HG03432 (cell line): ENCODE measurements at regions not wholly inside any gene's neighbourhood (a gene's known extent, or its start where the extent isn't known, plus 50 kb on each side); places are given as distances from the start of the nearest gene placed in this dataset.
A peak's percentile ranks its signal among the peaks of the same experiment; 100 is the strongest.
"Not testable (repeated sequence)": the region's sequence is repeated elsewhere in the genome, so short reads cannot be mapped to it uniquely, and the experiment has no call there.

Experiments
- ATAC-seq: cut with Tn5 transposase; IDR thresholded peaks from one replicate; pipeline ENCODE4 v1.9.1; 2021; ENCODE audit warnings: mild to moderate bottlenecking, moderate library complexity; ENCODE audit not compliant: unreplicated experiment

DNA sequence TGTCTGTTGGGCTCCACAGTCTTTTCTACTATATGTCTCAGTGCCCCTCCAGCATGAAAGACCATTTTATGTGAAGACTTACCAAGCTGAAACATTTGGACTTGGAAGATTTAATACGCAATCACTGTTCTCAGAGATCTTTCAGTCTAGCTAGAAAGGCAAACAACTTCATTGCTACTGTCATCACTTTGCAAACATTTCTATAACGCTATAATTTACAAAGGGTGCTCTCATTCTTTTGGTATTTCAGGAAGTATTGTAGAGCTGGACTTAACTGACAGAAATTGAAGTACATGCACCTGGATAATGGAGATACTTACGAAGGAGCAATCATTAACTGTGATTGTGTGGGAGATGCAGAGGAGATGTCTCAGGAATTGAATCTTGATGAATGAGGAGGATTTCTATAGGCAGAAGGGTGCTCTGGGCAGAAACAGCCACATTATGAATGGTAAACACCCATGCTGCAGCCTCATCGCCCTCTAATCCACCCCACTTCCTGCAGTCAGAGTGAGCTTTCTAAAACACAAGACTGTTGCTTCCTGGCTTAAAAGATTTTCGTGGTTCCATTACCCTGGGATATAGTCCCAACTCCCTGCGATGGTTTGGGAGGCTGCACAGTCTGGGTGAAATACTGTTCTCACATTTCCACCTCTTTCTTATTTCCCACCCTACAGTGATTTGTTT, 75.1 kb upstream of the GNG12 start:
- no peak for ATAC-seq

DNA sequence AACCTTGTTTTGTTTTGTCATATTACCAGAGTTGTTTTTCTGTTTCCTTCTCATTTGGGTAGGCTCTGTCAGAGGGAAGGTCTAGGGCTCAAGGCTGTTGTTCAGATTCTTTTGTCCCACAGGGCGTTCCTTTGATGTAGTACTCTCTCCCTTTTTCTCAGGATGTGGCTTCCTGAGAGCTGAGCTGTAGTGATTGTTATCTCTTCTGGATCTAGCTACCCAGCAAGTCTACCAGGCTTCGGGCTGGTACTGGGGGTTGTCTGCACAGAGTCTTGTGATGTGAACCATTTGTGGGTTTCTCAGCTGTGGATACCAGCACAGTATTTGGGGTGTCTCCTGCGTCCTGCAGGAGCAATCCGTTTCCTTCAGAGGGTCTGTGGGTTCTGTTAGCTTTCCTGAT, 74.2 kb upstream of the GNG12 start:
- ATAC-seq = not testable (repeated sequence)

DNA sequence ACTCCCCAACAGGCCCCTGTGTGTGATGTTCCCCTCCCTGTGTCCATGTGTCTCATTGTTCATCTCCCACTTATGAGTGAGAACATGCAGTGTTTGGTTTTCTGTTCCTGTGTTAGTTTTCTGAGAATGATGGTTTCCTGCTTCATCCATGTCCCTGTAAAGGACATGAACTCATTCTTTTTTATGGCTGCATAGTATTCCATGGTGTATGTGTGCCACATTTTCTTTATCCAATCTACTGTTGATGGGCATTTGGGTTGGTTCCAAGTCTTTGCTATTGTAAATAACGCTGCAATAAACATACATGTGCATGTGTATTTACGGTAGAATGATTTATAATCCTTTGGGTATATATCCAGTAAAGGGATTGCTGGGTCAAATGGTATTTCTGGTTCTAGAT, 72.7 kb upstream of the GNG12 start:
- ATAC-seq = not testable (repeated sequence)

DNA sequence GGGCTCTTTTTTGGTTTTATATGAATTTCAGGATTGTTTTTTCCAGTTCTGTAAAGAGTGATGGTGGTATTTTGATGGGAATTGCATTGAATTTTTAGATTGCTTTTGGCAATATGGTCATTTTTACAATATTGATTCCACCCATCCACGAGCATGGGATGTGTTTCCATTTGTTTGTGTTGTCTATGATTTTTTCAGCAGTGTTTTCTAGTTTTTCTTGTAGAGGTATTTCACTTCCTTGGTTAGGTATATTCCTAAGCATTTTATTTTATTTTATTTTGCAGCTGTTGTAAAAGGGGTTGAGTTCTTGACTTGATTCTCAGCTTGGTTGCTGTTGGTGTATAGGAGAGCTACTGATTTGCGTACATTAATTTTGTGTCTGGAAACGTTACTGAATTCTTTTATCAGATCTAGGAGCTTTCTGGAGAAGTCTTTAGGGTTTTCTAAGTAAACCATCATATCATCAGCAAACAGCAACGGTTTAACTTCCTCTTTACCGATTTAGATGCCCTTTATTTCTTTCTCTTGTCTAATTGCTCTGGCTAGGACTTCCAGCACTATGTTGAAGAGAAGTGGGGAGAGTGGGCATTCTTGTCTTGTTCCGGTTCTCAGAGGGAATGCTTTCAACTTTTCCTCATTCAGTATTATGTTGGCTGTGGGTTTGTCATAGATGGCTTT, 69.4 kb upstream of the GNG12 start:
- not testable (repeated sequence) for ATAC-seq

DNA sequence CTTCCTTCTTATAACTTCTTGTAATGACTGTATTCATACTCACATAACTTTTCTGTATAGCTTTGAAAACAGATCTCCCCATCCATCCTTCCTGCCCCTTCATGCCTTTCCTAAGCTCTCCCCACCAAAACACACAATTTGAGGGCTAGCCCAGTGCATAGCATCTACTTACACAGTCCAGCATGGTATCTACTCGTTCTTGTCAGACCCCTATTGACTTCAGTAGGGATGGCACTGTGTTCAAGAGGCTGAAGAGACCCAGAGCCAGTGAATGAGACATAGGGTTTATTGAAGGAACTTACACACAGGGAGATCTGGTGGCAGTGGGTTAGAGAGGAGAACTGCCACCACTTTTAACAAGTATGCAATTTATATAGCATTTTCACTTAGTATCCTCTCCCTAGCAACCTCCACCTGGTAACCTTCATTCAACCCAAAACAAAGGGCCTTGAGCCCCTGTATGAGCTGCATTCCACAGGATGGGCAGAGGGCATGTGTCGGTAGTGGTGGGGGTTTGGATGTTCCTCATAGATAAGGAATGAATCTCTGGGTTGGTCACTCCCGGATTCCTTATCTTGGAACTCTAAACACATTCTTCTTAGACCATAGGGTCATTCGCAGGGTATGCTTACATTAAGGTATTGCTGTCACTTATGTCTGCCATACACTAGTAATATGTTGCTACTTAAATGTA, 64.9 kb upstream of the GNG12 start:
- no peak for ATAC-seq

DNA sequence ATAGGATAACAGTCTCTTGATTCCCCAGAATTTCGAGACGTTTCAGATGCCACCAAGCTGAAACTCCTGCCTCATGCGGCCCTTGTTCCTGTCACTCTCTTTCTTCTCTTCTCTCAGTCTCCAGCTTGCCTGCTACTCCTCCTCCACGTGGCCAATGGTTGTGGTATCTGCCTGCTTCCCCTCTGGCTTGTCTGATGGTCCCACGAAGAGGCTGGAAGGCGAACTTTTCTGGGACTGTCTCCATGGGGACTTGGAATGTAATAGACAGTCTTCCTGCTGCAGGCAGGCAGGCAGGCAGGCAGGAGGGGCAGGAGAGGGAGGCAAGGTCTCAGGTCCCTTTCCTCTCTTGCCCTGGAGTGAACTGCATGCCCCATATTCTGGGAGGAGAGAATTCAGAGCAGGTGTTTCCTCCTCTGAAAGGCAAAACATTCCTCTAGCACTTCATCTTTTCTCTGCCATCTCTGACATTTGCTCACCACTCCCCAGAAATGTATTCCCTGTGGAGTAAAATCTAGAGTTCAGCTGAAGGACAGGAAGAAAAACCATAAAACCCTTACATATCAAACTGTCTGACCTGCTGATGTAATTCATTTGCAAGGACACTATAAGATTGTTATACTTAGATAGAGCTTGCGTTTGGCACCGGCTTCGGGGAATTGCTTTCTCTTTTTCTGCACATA, 64.1 kb upstream of the GNG12 start:
- ATAC-seq = peak; percentile 53

DNA sequence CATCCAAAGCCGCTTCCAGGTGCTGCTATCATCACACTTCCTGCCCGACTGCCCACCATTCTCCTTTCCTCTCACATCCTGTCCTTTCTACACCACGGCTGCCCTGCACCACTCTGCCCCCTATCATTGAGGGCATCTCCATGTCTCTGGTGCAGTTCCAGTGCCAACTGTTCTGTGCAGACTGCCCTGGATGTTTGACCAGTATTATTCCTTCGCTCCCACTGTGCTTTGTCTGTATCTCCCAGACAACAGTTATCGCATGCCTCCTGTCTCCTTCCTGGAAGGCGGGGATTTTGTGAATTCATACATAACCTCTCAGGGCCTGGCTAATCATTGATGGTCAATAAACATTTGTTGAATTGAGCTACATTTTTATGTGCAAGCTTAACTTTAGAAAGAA, 63.6 kb upstream of the GNG12 start:
- ATAC-seq = peak; percentile 16

DNA sequence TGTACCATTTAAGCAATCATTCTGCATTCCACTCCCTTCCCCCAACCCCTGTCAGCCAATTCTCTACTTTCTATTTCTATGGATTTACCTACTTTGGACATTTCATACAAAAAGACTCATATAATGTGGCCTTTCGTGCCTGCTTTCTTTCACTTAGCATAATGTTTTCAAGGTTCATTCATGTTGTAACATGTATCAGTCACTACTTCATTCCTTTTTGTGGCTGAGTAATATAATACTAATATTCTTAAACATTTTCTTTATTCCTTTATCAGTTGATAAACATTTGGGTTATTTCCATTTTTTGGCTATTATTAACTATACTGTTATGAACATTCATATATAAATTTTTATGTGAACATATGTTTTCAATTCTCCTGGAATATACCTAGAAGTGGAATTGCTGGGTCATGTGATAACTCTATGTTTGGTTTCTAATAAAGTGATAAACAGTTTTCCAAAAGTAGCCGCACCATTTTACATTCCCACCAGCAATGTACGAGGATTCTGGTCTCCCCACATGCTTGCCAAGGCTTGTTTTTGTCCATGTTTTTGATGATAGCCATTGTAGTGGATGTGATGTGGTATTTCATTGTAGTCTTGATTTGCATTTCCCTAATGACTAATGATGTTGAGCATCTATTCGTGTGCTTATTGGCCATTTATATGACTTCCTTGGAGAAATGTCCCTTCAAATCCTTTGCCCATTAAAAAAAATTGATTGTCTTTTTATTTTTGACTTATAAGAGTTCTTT, 61.9 kb upstream of the GNG12 start:
- ATAC-seq = no peak

DNA sequence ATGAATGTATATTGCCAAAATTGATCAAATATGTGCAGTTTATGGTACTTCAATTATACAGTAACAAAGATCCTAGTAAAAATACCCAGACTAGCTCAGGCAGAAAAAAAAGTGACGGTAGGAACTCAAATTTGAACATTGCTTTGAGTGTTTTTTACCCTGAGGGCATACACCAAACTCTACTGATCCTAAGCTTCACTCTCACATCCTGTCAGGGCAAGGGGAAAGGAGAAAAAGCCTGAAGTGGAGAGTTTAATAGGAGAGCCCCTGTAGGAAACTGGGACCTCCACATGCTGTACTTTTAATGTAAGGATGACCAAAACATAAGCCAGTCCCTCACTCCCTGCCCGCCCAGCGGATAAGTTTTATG, 59.8 kb upstream of the GNG12 start:
- ATAC-seq = no peak

DNA sequence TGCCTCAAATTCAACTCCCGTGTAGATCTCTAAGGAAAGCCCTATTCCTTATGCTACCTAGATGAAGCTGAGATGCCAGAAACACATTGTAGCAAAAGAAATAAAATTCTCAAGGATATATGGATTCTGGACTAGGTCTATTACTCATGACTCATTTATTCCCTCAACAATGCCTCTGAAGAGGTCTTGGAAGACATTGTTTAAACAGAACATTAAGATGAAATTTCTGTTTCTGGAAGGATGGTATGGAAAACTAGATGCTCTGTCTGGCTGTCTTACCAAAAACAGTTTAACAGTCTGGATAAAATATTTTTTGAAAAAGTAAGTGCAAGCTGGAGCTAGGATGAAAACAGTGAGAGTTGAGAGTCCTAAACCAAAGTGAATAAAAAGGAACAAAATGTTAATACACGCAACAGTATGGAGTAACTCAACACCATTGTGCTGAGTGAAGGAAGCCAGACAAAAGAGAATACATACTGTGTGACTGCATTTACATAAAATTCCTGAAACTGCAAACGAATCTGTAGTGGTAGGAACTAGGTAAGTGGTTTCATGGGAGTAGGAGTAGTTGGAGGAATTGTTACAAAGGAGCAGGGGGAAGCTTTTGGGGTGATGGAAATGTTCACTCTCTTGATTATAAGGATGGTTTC, 59.3 kb upstream of the GNG12 start:
- no peak for ATAC-seq

DNA sequence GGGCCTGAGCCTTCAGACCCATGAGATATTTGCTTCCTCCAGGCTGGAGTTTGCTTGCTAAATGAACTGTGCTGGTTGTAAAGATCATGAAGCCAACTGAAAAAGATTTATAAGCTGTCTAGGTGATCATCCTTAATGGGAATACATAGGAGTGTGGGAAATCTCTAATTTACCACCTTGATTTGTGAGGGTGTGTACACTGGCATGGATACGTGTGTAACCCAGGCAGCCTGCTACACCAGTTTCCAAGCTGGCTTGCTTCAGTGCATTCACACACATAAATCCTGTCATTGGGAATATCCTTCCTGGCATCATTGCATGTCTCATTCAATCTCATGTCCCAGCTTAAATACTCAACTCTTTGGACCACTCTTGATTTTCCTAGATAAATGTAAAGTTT, 57.6 kb upstream of the GNG12 start:
- ATAC-seq = no peak

DNA sequence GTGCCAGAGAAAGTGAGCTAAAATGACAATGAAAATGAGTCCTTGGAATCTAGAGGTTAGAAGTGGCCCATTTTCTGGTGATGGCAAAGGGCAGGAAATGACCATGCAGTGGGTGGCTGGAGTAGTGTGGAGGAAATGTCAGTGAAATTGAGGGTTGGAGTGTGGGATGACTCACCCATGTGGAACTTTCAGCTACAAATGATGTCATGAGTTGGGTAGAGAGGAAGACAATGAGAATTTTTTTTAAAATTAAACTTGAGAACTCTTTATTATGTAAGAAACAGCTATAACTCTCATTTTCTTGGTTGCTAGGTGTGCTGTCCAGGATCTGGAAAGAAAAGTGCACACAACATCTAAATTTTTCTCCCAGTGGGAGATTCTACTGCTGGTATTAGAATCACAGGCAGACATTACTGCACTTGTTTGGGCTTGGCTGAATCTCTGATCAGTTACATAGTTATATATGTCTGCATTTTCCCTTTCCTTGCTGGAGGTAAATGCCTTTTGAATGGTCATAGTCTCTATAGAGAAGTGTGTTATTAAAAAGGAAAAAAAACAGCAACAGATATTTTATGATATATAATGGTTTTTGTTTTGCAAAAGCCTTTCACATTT, 56.8 kb upstream of the GNG12 start:
- no peak for ATAC-seq

DNA sequence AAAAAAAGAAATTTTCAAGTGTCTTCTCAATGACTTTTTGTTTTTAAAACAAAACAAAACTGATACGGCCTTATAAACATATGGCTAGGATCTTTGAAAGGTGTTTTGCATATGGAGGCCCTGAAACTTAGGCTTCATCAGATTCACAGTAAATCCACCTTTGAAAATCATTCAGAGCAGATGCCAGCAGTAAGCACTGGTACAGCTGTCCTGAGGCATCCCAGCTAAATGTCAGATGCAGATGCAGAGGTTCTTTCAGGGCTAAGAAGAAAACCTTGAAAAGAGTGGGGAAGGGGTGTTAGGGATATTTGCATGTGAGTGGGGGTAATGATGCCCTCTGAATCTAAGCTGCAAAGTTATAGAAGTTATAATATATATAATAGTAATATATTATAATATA, 56.2 kb upstream of the GNG12 start:
- ATAC-seq = no peak

DNA sequence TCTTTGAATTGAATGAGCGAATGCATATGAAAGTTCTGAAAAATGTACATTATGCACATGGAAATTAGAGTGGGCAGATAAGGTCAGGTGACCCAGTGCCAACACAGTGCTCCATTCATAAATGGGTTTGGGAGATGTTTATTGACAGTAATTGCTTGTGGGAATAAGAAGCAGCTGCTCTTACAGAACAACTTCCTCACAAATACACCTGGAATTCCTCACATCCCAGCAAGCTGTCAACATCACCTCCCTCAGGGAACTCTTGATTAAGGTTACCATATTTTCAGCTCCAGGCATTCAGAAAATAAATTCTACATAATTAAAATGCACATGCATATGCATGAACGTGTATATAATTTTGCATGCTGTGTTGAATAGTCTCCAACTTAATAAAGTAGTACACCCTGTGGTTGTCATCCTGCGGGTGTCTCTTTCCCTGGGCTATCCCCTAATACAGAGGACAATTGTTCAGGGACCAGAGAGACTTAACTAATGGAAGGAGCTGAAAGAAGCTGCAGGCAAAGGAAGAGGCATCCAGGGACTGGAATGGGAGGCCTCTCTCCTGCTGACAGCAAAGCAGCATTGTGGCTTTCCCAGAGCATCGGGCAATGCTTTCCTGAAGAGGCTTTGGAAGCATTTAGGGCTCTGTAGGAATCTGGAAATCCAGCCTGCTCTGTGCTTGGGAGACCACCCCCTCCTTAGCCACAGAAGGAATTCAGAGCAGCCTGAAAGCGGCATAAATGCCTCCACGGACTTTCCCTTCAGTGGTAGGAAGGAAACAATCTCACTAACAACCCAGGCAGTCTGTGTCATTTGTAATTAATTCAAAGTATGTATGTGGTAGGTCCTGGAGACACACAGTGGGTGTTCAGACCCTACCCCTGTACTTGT, 55.2 kb upstream of the GNG12 start:
- ATAC-seq = no peak

DNA sequence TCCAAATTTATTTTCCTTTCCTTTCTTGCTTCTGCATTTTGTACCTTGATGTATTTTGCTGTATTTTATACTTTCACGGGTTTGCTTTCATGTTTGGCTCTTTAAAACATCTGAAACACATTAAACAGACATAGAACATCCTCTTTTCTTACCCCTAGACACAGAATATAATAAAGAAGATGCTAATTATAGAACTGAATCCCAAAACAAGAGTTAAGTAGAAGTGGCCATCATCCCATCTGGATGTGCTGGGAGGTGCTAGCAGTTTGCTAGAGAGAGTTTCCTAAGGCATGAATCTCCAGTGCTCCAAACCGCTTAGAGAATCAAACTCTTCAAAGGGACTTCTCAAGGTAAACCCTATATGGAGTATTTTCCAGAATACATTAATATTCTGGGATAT, 53.9 kb upstream of the GNG12 start:
- ATAC-seq = no peak

DNA sequence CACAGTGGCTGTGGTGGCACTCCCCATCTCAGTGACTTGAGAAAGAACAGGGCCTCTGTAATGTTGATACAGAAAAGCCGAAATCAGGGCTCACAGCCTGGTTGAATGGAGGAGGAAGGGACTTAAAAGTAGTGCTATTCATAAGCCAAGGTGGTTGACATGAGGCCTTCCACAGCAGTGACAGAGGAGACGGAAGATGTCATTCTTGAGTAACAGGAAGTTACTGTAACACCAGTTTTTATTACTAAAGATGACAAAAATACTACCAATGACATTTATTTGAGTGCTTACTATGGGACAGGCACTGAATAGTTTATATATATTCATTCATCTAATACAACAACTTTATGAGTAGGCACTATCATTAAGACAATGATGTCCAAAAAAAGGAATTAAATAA, 52.8 kb upstream of the GNG12 start:
- ATAC-seq = no peak

DNA sequence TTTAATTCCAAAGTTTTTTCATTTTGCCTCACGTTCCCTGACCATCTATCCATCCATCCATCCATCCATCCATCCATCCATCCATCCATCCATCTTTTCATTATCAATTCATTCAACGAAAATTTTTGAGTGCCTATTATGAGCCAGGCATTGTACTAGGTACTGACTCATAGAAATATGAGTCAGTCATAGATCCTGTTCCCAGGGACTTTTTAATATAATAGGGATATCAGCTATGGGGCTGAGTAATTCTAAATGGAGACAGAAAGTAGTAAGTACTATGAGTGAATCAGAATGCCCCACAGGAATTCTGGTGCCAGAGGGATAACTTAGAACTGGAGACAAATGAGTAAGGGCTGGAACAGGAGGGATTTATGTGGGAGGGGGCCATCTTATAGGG, 49.8 kb upstream of the GNG12 start:
- no peak for ATAC-seq
